Uterus (tissue), 2 donors: ENCODE measurements at regions not wholly inside any gene's neighbourhood (a gene's known extent, or its start where the extent isn't known, plus 50 kb on each side); places are given as distances from the start of the nearest gene placed in this dataset.

Experiments
- POLR2A ChIP-seq, 2 donors: fragments of 450-650 bp; IDR thresholded peaks; one replicate each; pipeline ENCODE4 v1.6.1; 2016; ENCODE audit warnings: antibody characterized with exemption in 2 of 2, mild to moderate bottlenecking in 1 of 2, moderate library complexity in 1 of 2
- TF ChIP-seq, protein P1 (sequence below), 4 experiments: fragments of 200-600 bp in 2 of 4; fragments of 450-650 bp in 2 of 4; sonication (generic) in 2 of 4; IDR thresholded peaks; one replicate each; pipeline ENCODE4 v1.5.1; 2016 to 2019; ENCODE audit warnings: antibody characterized with exemption in 4 of 4, mild to moderate bottlenecking in 2 of 4, moderate library complexity in 1 of 4

DNA sequence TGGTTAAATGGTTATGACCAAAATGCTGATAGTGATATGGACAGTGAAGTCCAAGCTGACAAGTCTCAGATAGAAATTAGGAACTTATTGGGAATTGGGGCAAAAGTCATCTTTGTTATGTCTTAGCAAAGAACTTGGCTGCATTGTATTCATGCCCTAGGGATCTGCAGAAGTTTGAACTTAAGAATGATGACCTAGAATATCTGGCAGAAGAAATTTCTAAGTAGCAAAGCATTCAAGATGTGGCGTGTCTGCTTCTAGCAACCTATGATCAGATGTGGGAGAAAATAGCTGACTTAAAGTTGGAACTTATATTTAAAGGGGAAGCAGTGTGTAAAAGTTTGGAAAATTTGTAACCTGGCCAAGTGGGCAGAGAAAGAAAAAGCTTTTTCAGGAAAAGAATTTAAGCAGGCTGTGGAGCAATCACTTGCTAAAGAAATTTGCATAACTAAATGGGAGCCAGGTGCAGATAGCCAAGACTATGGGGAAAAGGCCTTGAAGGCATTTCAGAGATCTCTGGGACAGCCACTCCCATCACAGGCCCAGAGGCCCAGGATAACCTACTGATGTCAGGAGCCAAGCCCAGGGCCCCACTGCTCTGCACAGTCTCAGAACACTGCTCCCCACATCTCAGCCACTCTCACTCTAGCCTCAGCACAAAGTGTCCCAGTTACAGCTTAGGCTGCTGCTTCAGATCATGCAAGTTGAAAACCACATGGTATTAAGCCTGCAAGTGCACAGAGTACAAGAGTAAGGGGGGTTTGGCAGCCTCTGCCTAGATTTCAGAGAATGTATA, 147.8 kb upstream of the TGFBR2 start:
- TF ChIP-seq, protein P1, sequence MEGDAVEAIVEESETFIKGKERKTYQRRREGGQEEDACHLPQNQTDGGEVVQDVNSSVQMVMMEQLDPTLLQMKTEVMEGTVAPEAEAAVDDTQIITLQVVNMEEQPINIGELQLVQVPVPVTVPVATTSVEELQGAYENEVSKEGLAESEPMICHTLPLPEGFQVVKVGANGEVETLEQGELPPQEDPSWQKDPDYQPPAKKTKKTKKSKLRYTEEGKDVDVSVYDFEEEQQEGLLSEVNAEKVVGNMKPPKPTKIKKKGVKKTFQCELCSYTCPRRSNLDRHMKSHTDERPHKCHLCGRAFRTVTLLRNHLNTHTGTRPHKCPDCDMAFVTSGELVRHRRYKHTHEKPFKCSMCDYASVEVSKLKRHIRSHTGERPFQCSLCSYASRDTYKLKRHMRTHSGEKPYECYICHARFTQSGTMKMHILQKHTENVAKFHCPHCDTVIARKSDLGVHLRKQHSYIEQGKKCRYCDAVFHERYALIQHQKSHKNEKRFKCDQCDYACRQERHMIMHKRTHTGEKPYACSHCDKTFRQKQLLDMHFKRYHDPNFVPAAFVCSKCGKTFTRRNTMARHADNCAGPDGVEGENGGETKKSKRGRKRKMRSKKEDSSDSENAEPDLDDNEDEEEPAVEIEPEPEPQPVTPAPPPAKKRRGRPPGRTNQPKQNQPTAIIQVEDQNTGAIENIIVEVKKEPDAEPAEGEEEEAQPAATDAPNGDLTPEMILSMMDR (IDR thresholded peaks at IDR 0.05) = no peak
- no peak for TF ChIP-seq POLR2A (IDR thresholded peaks at IDR 0.05)
